ENCODE measurements at regions not wholly inside any gene's neighbourhood (a gene's known extent, or its start where the extent isn't known, plus 50 kb on each side); places are given as distances from the start of the nearest gene placed in this dataset.

DNA sequence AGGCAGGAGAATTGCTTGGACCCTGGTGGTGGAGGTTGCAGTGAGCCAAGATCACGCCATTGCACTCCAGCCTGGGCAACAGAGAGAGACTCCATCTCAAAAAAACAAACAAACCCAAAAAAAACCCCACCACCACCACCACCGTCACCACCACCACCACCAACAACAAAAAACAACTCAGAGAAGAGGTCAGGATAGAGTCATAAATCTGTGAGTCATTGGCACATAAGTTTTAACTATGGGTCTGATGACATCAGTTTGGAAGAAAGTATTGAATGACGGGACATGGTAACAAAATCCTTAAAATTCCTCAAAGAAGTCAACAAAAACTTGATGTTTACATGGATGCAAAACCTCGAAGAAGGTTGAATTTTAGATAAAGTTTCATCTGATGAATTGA, 288.0 kb upstream of the SFRP2 start:
- TF ChIP-seq L3MBTL2 (conservative IDR thresholded peaks at IDR 0.05), result no peak
- TF ChIP-seq SP1 (IDR thresholded peaks at IDR 0.05), result no peak
- TF ChIP-seq FOXM1 (IDR thresholded peaks at IDR 0.05; ENCODE audit: borderline replicate concordance), result no peak
- TF ChIP-seq LEF1 (IDR thresholded peaks at IDR 0.05; ENCODE audit: borderline replicate concordance), result no peak
- no peak for TF ChIP-seq SUZ12 (IDR thresholded peaks at IDR 0.05)
- TF ChIP-seq FOXA1 (IDR thresholded peaks at IDR 0.05), result no peak
- no peak for TF ChIP-seq TARDBP (IDR thresholded peaks at IDR 0.05)
- no peak for TF ChIP-seq BHLHE40 (IDR thresholded peaks at IDR 0.05; ENCODE audit: borderline replicate concordance)
